Sciatic nerve (tissue), 2 donors: ENCODE measurements at regions not wholly inside any gene's neighbourhood (a gene's known extent, or its start where the extent isn't known, plus 50 kb on each side); places are given as distances from the start of the nearest gene placed in this dataset.
A peak's percentile ranks its signal among the peaks of the same experiment; 100 is the strongest.

Experiments
- ATAC-seq: fragments of 200-7000 bp; cut with Tn5 transposase; one replicate; pipeline ENCODE4 v1.9.1; 2020; ENCODE audit warnings: mild to moderate bottlenecking, moderate library complexity
- DNase-seq: peaks from one replicate; pipeline ENCODE4 v3.0.0-alpha.2; 2020; ENCODE audit warnings: low spot score
- intact Hi-C: fragments of 100-400 bp; cut with DNase I; formaldehyde crosslinking; loops from one replicate; pipeline ENCODE4 v1.14.2; 2022
- donor health status: DM: no; HTN: no; CAD: no.
- donor health status: DM: no; HTN: no; CAD: no.

DNA sequence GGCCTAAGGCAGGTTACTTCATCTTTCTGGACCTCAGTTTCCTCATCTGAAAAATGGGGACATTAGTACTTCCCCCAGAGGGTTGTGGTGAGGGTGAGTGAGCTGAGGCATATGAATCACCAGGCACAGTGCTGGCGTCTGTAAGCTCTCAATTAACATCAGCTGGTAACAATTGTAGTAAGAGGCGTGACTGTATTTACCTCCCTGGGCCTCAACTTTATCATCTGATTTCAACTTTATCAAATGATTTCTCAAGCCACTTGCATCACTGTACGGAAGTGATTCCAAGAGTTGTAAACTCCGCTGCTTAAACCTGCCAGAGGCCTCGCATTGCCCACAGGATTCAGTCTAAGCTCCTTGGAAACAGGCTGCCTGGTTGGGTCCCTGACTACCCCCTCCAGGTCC is 53.6 kb upstream of the PKDCC start:
- intact Hi-C loops = no loop called here
- peak; percentile 78 for ATAC-seq
- no peak for DNase-seq

DNA sequence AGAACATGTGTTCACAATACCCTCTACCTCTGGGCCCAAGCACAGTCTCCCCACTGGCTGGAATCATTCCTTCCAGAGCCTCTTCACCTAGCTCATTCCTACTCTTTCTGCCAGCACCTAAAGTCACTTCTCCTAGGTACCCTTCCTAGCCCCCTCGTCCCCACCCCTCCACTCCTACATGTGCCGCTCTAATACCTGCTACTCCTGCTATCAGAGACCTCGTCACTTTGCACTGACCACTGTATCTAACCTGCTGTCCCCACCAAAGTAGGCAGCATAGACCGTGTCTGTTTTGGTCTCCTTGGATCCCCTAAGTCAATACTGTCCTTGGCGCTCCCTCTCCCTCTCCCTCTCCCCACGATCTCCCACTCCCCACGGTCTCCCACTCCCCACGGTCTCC is 53.2 kb upstream of the PKDCC start:
- intact Hi-C loops = no loop called here
- DNase-seq = no peak
- ATAC-seq = no peak

DNA sequence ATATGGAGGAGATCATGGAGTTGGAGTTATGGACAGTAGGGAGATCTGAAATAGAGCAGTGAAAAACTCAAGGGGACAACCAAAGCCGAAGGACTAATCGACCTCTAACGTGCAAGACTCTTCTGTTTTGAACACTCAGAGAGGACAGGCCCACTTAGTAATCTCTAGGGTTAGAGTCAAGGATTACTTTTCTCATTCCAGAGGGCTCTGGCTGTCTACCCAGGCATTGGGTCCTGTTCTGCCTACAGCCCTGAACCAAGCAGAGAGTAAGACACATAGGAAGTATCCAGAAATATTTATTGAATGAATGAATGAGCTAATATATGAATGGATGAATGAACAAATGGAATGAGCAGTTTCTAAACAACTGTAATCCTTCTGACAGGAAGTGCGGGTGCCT is 50.3 kb upstream of the PKDCC start:
- no peak for ATAC-seq
- intact Hi-C loops = no loop called here
- DNase-seq = no peak
